Spleen (tissue), 7 donors: ENCODE measurements at regions not wholly inside any gene's neighbourhood (a gene's known extent, or its start where the extent isn't known, plus 50 kb on each side); places are given as distances from the start of the nearest gene placed in this dataset.

ENCODE experiments used
- POLR2A ChIP-seq, 3 donors: fragments of 450-650 bp; IDR thresholded peaks; one replicate each; pipeline ENCODE4 v1.5.1; 2017; ENCODE audit warnings: antibody characterized with exemption in 3 of 3, mild to moderate bottlenecking in 1 of 3
- TF ChIP-seq, protein P1 (sequence below), 11 experiments: fragments of 200-600 bp in 7 of 11; fragments of 450-650 bp in 4 of 11; sonication (generic) in 4 of 11; IDR thresholded peaks in 8 of 11; conservative IDR thresholded peaks in 3 of 11; 1 replicate in 7 of 11; 2 replicates in 4 of 11; pipeline versions ENCODE4 v1.4.0 to v1.8.0; 2016 to 2021; ENCODE audit warnings: antibody characterized with exemption in 11 of 11, inconsistent platforms in 4 of 11, mild to moderate bottlenecking in 1 of 11
- donor health status: DM: no; HTN: no; CAD: no; lungs with moderate emphysema.
- donor health status: DM: no; HTN: no; CAD: no.
- donor health status: DM: no; HTN: no; CAD: no.

DNA sequence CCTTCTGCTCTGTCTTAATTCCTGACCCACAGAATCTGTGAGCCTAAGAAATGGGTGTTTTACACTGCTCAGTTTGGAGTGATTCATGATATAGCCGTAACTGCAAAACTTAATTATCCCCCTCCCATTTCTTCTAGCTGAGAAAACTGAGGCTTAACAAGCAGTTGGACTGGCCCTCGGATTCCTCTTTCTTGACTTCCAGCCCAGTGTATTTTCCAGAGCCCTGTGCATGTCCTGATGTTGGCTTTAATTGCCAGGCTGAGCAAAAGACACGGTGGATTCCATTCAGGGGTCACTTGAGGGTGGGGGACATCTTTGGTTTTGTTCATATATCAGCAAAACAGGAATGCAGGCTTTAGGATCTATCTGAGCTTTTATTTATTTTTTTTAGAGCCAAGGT lies 489.8 kb downstream of the TYW1 start:
- TF ChIP-seq, protein P1, sequence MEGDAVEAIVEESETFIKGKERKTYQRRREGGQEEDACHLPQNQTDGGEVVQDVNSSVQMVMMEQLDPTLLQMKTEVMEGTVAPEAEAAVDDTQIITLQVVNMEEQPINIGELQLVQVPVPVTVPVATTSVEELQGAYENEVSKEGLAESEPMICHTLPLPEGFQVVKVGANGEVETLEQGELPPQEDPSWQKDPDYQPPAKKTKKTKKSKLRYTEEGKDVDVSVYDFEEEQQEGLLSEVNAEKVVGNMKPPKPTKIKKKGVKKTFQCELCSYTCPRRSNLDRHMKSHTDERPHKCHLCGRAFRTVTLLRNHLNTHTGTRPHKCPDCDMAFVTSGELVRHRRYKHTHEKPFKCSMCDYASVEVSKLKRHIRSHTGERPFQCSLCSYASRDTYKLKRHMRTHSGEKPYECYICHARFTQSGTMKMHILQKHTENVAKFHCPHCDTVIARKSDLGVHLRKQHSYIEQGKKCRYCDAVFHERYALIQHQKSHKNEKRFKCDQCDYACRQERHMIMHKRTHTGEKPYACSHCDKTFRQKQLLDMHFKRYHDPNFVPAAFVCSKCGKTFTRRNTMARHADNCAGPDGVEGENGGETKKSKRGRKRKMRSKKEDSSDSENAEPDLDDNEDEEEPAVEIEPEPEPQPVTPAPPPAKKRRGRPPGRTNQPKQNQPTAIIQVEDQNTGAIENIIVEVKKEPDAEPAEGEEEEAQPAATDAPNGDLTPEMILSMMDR (IDR thresholded peaks at IDR 0.05 in 8 of 11, conservative IDR thresholded peaks at IDR 0.05 in 3 of 11): no peak
- TF ChIP-seq POLR2A (IDR thresholded peaks at IDR 0.05): no peak
